GM20000 (cell line): ENCODE measurements at regions not wholly inside any gene's neighbourhood (a gene's known extent, or its start where the extent isn't known, plus 50 kb on each side); places are given as distances from the start of the nearest gene placed in this dataset.

Experiments
- DNase-seq: peaks from one replicate; pipeline ENCODE4 v3.0.0; 2012; ENCODE audit warnings: low spot score
- CTCF ChIP-seq: IDR thresholded peaks from 2 replicates; pipeline ENCODE4 v1.5.1; 2012; ENCODE audit warnings: mild to moderate bottlenecking, control low read depth; ENCODE audit errors: extremely low read depth, missing control alignments

GRCh38 chr21:22710721-22711120 is 1712.5 kb downstream of the NCAM2 start:
- DNase-seq, result no peak
- no peak for TF ChIP-seq CTCF

GRCh38 chr21:22711636-22712035 is 1713.4 kb downstream of the NCAM2 start:
- no peak for TF ChIP-seq CTCF
- DNase-seq, result no peak

GRCh38 chr21:22725436-22725835 is 1727.2 kb downstream of the NCAM2 start:
- DNase-seq, result no peak

GRCh38 chr21:22728091-22728490 is 1729.9 kb downstream of the NCAM2 start:
- no peak for DNase-seq
- no peak for TF ChIP-seq CTCF

More at GRCh38 chr21:22725436-22725835, 1727.2 kb downstream of the NCAM2 start:
- no peak for TF ChIP-seq CTCF

- no peak for TF ChIP-seq CTCF
- DNase-seq, result no peak
Observed at GRCh38 chr21:22743085-22743484, 1744.9 kb downstream of the NCAM2 start.

- TF ChIP-seq CTCF, result no peak
- DNase-seq, result no peak
Observed at GRCh38 chr21:22754746-22755145, 1756.5 kb downstream of the NCAM2 start.

GRCh38 chr21:22758478-22758877 is 1760.3 kb downstream of the NCAM2 start:
- TF ChIP-seq CTCF, result no peak
- DNase-seq, result no peak

- TF ChIP-seq CTCF, result no peak
- no peak for DNase-seq
Observed at GRCh38 chr21:22762463-22762862, 1764.3 kb downstream of the NCAM2 start.
